HG03066 (cell line): ENCODE measurements at regions not wholly inside any gene's neighbourhood (a gene's known extent, or its start where the extent isn't known, plus 50 kb on each side); places are given as distances from the start of the nearest gene placed in this dataset.
"Not testable (repeated sequence)": the region's sequence is repeated elsewhere in the genome, so short reads cannot be mapped to it uniquely, and the experiment has no call there.

Source experiments
- ATAC-seq: cut with Tn5 transposase; IDR thresholded peaks from one replicate; pipeline ENCODE4 v1.9.1; 2021; ENCODE audit warnings: low read depth; ENCODE audit not compliant: unreplicated experiment

- no peak for ATAC-seq
Measured at GRCh38 chr13:69283301-69283700, 824.3 kb upstream of the ATXN8OS start.

GRCh38 chr13:69280399-69280798 lies 827.2 kb upstream of the ATXN8OS start:
- no peak for ATAC-seq

DNA sequence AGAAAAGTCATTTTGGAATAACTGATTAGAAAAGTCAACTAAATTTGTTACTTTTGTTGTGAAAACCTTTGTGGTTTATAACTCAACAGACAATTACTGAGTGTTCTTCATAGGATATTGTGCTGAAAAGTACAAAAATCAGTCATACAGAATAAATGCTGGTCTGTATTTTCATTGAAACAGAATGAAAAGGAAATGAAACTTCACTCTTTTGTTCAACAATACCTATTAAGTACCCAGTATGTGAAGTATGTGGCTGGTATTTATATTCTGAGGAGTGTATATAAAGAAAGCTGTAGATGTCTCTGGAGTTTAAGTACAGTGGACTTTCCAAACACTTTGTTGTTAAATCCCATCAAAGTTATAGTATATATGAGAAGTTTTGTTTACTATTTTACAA lies 828.4 kb upstream of the ATXN8OS start:
- ATAC-seq = no peak

DNA sequence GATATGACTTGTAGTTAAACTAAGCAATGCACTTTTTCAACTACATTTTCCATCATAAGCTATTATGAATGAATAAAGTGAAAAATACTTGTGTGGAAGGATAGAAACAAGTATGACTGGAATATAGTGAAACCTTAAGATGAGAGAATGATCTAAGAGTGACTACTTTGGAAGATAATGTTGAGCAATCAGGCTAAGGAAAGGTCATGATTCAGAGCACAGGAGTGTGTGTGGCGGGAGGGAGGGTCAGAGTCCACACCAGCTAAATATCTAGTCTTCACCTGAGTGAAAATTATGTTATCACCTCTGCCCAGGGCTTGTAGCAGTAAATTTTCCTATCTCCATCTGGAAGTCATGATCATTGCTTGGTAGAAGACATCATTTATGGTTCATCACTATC lies 833.4 kb upstream of the ATXN8OS start:
- no peak for ATAC-seq

DNA sequence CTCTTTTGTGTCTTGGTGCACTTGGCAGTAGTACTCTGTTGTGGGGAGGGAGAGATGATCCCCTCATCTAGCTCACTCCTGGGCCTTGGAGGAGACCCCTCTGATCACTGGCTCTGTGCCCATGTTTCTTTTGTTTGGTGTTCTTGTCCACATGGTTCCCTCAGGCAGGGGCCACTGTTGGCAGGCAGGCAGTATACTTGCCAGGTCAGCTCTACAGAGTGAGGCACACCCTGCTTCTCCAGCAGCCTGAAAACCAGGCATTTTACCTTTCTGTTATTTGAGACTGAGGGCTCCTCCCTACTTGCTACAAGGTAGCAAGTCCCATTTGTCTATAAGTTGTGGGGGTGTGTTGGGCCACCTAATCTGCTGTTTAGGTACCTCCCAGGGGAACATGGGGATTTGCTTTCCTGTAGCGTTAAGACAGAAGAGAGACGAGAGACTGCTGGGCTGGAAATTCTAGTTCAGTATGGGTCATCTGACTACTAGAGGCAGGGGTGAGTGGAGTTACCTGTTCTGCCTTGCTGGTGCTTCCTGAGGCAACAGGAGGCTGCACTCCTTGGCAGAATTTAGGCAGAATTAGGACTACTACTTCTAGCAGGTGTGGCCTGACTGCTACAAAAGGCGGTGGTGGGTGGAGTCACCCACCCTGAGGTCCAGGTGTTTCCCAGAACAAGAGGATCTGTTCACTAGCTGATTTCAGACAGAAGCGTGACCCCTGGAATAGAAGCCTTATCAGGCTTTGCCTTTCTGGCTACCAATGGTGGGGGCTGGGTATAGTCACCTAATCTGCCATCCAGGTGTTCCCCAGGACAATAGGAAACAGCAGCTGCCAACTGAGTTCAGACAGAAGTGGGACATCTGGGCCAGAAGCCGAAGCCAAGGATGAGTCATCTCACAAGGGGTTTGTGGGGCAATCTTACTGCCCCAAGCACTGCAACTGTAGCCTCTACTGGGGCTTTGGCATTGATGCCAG lies 843.0 kb upstream of the ATXN8OS start:
- no peak for ATAC-seq

DNA sequence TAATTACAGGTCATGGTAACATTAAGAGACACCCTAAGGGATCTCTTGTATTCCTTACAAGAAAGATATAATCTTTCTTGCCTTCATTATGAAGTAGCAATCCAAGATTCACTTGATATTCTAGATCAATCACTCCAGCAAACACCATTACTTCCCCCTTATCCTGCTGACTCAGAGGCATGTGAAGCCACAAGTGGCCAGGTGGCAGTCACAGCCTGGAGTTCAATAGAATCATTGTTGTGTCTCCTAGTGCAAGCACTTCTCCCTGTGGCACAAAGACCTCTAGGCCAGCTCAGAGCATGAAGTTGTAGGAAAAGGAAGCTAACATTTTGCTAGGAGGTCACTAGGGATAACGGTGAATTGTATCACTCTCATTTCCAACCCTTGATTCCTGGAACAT lies 864.3 kb upstream of the ATXN8OS start:
- no peak for ATAC-seq

- ATAC-seq = no peak
Measured at GRCh38 chr13:69234171-69234570, 873.5 kb upstream of the ATXN8OS start.

GRCh38 chr13:69226427-69226826 lies 881.2 kb upstream of the ATXN8OS start:
- no peak for ATAC-seq

DNA sequence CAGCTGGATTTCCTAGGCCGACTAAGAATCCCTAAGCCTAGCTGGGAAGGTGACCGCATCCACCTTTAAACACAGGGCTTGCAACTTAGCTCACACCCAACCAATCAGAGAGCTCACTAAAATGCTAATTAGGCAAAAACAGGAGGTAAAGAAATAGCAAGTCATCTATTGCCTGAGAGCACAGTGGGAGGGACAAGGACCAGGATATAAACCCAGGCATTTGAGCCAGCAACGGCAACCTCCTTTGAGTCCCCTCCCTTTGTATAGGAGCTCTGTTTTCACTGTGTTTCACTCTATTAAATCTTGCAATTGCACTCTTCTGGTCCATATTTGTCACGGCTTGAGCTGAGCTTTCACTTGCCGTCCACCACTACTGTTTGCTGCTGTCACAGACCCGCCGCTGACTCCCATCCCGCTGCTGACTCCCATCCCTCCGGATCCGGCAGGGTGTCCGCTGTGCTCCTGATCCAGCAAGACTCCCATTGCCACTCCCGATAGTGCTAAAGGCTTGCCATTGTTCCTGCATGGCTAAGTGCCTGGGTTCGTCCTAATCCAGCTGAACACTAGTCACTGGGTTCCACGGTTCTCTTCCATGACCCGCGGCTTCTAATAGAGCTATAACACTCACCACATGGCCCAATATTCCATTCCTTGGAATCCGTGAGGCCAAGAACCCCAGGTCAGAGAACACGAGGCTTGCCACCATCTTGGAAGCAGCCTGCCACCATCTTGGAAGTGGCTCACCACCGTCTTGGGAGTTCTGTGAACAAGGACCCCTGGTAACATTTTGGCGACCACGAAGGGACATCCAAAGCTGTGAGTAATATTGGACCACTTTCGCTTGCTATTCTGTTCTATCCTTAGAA lies 885.8 kb upstream of the ATXN8OS start:
- not testable (repeated sequence) for ATAC-seq

DNA sequence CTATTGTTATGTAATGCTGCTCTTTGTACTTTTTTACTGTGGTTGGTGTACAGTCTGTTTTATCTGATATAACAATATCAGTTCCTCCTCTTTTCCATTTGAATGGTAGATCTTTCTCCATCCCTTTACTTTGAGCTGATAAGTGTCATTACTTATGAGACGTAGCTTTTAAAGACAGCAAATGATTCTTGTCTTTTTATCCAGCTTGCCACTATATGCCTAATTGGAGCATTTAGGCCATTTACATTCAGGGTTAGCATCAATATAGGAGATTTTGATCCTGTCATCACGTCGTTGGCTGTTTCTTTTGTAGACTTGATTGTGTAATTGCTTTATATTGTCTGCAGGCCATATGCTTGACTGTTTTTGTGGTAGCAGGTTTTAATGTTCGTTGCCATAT lies 894.2 kb upstream of the ATXN8OS start:
- ATAC-seq = no peak

DNA sequence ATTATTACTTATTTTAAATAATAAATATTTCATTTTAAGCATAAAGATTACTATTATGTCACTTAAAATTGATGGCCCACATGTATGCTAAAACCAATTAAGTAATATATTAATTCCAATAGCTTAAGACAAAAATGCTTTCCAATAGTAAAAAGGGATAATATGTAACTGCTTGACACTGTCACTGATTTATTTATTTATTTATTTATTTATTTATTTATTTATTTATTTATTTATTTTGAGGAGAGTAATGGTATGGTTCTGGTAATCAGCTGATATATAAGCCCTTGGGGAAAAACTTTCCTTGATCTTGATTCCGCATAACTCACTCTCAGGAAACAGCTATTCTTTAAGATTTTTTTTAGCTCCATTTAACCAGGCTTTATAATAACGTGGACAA lies 903.0 kb upstream of the ATXN8OS start:
- ATAC-seq = no peak

DNA sequence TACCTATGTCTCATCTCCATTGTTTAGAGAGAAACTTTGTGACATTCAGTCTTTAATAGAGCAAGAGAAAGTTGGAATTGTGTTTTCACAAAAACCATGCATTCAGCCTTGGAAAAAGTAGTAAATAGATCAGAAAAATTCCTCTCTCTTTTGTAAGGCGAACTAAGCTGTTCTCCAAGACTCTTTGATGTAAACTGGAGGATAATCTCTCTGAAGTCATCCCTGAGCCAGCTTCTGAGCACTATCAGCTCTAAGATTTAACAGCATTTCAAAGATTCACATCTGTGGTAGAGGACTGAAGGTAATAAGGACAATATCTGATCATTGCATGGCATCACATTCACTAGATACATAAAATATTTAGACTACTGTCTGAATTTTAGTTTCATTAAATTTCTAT lies 904.6 kb upstream of the ATXN8OS start:
- ATAC-seq = no peak

GRCh38 chr13:69199664-69200063 lies 908.0 kb upstream of the ATXN8OS start:
- no peak for ATAC-seq

GRCh38 chr13:69198706-69199105 lies 908.9 kb upstream of the ATXN8OS start:
- ATAC-seq = no peak

GRCh38 chr13:69194130-69194529 lies 913.5 kb upstream of the ATXN8OS start:
- ATAC-seq = no peak

DNA sequence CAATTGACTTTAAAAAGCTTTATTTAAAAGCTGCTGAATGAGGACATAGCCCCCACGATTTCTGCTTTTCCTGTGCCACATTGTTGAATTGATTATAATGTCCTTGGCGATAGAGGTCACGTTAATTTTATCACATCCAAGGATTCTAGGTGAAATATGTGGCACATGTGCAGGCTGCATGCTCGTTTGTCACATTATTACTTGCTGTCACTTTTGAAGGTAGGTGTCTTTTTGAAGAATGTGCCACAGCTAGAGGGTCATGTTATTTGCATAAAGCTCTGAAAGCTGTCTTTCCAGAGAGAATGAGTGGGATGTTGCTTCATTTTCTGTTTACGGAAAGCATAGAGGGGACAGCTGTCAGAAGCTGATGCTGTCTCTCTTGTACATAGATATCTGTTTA lies 927.6 kb upstream of the ATXN8OS start:
- no peak for ATAC-seq

GRCh38 chr13:69178000-69178399 lies 929.6 kb upstream of the ATXN8OS start:
- no peak for ATAC-seq

- no peak for ATAC-seq
Measured at GRCh38 chr13:69168436-69168835, 939.2 kb upstream of the ATXN8OS start.

DNA sequence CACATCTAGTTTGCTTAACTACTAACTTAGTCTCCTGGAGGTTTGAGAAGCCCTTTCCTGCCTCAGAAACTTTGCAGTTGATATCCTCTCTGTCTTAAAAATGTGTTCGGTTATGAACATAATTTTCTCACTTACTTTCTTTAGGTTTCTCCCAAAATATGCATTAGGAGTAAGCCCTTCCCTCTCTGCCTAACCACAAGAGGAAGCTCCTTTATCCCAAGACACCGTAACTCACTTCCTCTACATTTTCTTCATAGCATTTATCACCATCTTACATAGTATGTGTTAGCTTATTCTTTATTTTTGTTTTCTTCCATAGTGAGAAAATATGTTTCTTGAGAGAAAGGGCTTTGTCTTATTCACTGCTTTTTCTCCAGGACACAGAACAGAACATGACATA lies 952.5 kb upstream of the ATXN8OS start:
- no peak for ATAC-seq

DNA sequence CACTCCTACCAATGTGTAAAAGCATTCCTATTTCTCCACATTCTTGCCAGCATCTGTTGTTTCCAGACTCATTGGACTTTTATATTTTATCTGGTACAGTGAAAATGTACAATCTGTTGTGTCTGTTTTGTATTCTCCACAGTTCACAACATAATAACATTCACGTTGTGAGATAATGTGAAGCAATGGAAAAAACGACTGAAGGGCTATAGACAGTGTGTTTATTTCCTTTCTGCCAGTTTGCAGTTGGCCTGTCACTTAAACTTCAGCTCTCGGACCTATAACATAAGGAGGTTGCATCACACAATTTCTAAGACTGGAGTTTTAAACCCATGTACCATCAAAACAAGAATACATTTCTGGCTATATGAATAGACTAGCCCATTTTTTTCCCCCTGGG lies 965.5 kb upstream of the ATXN8OS start:
- ATAC-seq = no peak

DNA sequence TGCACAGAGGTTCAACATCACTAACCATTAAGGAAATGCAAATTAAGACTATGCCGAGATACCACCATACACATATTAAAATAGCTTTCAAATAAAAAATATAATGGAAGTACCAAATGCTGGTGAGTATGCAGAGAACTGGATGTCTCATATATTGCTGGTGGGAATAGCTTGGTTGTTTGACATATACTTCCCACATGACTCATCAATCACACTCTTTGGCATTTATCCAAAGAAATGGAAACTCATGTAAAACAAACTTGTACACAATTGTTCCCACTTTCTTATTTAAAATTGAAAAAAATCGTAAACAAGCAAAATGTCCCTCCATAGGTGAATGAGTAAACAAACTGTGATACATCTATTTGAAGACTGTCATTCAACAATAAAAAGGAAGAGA lies 982.6 kb upstream of the ATXN8OS start:
- ATAC-seq = no peak
